Muscle of leg (tissue), 3 donors: ENCODE measurements at regions not wholly inside any gene's neighbourhood (a gene's known extent, or its start where the extent isn't known, plus 50 kb on each side); places are given as distances from the start of the nearest gene placed in this dataset.

Experiments used
- DNase-seq: peaks from one replicate; pipeline ENCODE4 v3.0.0; 2013
- H3K27ac ChIP-seq: one replicate; pipeline ENCODE4 v1.5.1; 2013; ENCODE audit warnings: mild to moderate bottlenecking, low read length, control low read depth
- H3K27me3 ChIP-seq: one replicate; pipeline ENCODE4 v1.6.1; 2013; ENCODE audit warnings: low read length; ENCODE audit not compliant: control insufficient read depth, insufficient read depth
- H3K36me3 ChIP-seq: one replicate; pipeline ENCODE4 v1.6.1; 2013; ENCODE audit warnings: low read length; ENCODE audit not compliant: control insufficient read depth, insufficient read depth
- H3K4me1 ChIP-seq: one replicate; pipeline ENCODE4 v1.6.1; 2013; ENCODE audit warnings: low read length; ENCODE audit not compliant: control insufficient read depth, insufficient read depth
- H3K4me3 ChIP-seq: one replicate; pipeline ENCODE4 v1.5.1; 2013; ENCODE audit warnings: low read length, control low read depth
- H3K9me3 ChIP-seq: replicated peaks from 2 replicates; pipeline ENCODE4 v1.6.1; 2013; ENCODE audit warnings: low read depth, low read length; ENCODE audit not compliant: control insufficient read depth
- WGBS: methylation state at CpG from one replicate; pipeline ENCODE4 v1.1.5; 2013; ENCODE audit warnings: missing lambda C conversion rate; ENCODE audit not compliant: insufficient coverage; 5-methylcytosine and 5-hydroxymethylcytosine counted together

DNA sequence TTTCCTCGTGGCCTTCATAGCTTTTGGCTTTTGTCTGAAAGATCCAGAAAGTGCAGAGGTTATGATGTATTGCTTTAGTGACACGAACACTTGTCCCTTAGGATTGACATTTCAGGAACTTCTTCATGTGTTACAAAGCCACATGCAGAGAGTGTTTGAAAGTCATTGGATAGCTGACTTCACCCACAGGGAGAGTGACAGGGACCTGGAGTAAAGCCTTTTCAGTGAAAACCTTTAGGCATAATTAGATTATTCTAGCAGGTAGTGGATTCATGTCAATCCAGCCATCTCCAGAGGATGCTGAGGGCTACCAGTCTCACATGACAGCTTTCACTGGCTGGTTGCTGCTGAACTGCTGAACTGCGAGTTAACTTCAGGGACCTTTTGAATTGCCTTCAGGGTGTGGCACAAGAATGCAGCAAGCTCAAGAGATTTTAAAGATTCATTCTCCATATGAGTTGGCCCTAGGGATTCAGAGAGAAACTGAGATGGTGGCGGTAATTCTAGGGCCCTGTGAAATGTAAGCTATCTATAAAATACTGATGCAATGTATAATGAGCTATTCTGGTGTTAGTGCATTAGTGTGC is 267.0 kb upstream of the GOLIM4 start:
- no peak overlapping the region for H3K4me3 ChIP-seq
- no peak for DNase-seq
- no peak overlapping the region for H3K27ac ChIP-seq
- no peaks in the 10 kb centered on the region for H3K27me3 ChIP-seq
- no peaks in the 10 kb centered on the region for H3K9me3 ChIP-seq
- H3K4me1 ChIP-seq: no peaks in the 10 kb centered on the region
- 37% methylated on average over 2 of the region's 4 CpGs for WGBS
- no peaks in the 10 kb centered on the region for H3K36me3 ChIP-seq

DNA sequence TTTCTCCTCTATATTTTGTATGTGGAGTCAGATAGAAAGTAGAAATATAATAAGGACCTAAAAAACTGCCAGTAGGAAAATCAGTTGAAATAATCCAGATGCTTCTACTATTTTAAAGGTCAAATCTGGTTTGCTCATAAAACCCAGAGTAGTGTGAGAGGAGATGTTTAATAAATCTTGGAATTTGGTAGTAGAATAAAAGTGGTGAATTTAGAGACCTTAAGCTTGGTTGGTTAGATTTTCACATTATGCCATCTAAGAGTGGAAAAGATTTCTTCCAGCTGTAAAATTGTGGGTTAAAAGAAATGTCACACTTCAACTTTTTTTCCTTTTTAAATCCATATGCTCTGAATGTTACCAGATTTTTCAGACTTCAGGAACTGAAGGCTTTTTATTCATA is 266.4 kb upstream of the GOLIM4 start:
- no peaks in the 10 kb centered on the region for H3K36me3 ChIP-seq
- DNase-seq: peak; percentile 68
- H3K9me3 ChIP-seq: no peaks in the 10 kb centered on the region
- H3K4me3 ChIP-seq: no peak overlapping the region
- H3K27me3 ChIP-seq: no peaks in the 10 kb centered on the region
- H3K27ac ChIP-seq: no peak overlapping the region
- H3K4me1 ChIP-seq: no peaks in the 10 kb centered on the region

DNA sequence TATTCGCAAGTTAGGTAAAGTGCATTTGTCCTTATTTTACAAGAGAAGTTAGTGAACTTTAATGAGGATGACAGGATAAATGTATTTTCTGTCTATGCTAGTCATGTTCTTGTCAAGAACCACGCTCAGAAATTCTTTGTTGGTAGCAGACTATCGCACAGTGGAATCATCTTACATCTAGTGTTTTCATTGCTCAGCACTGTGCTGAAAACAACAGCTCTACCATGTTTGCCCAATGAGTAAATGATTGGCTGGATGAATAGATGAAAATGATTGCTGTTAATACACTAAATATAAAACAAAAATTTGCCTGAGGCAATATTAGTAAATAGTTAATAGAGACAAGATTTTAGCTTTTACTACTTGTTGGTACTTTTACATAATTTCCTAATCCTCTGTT is 265.3 kb upstream of the GOLIM4 start:
- Histone ChIP-seq H3K27me3 (no peaks in the 10 kb centered on the region), H3K36me3 (no peaks in the 10 kb centered on the region), H3K27ac (no peak overlapping the region), H3K9me3 (no peaks in the 10 kb centered on the region), H3K4me1 (no peaks in the 10 kb centered on the region), H3K4me3 (no peak overlapping the region)
- WGBS: 33% methylated on average over 1 of the region's 3 CpGs
- DNase-seq: no peak

DNA sequence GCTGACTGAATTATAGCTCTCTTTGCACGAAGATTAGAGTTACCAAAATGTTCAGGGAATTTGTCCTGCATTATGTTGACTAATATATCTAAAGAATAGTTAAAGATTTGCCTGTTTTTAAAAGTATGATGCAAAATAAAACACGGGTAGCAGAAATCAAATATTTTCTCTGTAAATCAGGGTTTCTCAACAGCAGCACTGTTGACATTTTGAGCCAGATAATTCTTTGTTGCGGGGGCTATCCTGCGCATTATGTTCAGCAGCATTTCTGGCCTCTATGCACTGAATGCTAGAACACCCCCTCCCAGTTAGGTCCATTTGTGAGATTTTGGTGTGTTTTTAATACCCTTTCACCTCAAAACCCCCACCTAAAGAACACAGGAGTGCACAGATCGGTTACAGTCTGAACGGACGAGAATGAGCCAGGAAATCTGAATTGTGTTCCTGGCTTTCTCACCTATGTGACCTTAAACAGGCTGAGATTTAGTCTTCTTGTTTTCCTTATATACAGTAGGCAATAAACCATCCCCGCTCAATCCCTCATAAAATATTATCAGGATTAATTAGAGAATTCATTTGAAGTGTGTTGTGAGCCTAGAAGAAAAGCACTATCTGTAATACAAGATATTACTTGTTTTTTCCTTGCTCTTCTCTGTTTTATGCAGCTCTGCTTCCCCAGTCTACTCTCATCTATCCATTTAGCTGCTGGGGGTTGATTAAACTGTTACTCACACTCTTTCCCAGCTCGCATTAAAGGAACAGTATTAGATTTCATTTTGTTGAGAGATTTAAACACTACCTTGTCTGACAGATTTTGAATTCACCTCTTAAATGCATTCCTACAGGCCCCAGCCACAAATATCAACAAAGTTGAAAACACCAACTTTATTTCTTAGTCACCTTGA is 247.5 kb upstream of the GOLIM4 start:
- H3K9me3 ChIP-seq: no peaks in the 10 kb centered on the region
- DNase-seq: no peak
- H3K27ac ChIP-seq: no peak overlapping the region
- WGBS: no CpG with 5 or more reads among the region's 9 CpGs
- H3K27me3 ChIP-seq: no peaks in the 10 kb centered on the region
- H3K36me3 ChIP-seq: no peaks in the 10 kb centered on the region
- no peak overlapping the region for H3K4me3 ChIP-seq
- H3K4me1 ChIP-seq: peaks cover 2% of the 10 kb centered on the region

DNA sequence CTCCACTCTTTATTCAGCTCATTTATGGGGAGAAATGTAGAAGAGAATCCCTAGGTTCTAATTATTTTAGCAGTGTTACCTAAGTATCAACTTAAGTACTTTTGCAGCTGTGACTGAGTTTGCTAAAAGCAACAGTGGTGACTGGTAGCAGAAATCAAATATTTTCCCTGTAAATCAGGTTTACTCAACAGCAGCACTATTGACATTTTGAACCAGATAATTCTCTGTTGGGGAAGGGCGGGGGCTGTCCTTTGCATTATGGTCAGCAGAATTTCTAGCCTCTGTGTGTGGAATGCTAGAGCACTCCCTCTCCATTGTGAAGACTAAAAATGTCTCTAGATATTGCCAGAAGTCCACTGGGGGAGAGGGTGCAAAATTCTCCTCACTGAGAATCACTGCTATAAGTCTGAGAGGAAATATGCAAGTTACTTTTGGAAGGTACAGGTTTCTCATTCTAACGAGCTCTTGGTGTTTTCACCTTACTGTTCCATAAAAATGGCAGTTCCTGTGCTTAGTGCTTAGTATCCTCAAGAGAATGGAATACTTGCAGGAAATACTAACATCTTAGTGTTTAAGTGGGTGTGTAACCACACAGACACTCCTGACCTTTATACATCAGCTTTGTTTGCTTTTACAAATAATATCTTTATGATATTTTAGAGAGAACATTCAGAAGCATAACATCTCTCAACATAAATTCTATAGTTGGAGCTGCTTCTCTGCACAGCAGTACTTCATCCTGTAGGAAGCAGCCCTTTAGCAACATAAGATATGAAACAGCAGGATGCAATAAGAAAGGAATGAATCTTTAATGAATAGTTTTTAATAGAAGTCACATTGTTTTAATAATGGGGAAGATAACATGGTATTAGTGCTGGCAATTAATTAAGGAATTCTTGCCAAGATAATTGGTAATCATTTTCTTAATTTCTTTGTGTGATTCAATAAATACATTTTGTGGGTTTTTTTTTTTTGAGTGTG is 246.5 kb upstream of the GOLIM4 start:
- no CpG with 5 or more reads among the region's 2 CpGs for WGBS
- Histone ChIP-seq H3K27me3 (no peaks in the 10 kb centered on the region), H3K4me3 (no peak overlapping the region), H3K36me3 (no peaks in the 10 kb centered on the region), H3K27ac (peak overlapping the region; percentile 21), H3K4me1 (peaks cover 2% of the 10 kb centered on the region), H3K9me3 (no peaks in the 10 kb centered on the region)
- peak; percentile 57 for DNase-seq

DNA sequence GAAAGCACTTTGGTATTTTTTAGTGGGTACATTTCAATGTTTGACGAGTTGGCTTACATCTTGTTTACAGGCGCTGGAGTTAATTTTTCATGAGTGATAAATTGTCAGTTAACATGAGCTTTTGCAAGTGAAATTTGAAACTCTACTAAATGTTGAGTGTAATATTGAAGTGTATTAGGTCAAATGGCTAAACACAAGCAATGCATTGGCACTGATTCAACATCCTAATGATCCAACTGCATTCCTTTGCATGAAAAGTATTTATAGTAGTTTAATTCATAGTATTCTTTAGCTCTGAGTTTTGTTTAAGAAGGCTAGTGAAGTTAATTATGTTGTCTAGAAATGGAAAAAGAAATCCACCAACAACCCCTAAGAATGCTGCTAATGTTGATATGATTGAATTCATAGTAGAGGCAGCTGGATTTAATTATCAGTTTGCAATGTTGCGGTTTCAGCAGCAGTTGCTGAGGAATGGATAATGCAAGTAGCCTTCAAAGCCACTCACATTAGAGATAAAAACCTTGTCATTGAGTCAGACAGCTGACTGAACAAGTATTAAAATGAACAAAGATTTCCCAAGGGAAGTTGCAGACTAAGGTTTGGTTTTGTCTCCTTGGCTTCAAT is 245.6 kb upstream of the GOLIM4 start:
- Histone ChIP-seq H3K4me3 (no peak overlapping the region), H3K9me3 (no peaks in the 10 kb centered on the region), H3K27me3 (no peaks in the 10 kb centered on the region), H3K36me3 (no peaks in the 10 kb centered on the region), H3K4me1 (peaks cover 2% of the 10 kb centered on the region), H3K27ac (no peak overlapping the region)
- 50% methylated on average over 1 of the region's 3 CpGs for WGBS
- peak; percentile 59 for DNase-seq

DNA sequence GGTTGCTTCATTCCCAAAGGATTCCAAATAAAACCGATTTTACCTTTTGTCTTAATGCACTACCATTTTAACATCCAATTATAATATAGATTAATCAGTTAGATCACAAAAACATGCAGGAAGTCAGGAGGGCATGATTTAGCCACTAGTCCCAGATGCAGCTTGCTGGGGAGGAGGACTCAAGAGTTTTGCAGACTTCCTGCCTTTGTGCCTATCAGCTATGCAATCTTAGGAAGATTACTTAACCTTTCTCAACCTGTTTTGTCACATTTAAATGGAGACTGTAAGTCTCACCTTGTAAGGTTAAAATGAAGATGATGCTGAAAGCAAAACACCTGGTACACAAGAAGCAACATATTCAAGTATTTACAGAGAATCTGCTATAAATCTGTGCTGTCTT is 242.4 kb upstream of the GOLIM4 start:
- Histone ChIP-seq H3K27ac (no peak overlapping the region), H3K27me3 (no peaks in the 10 kb centered on the region), H3K4me3 (no peak overlapping the region), H3K36me3 (no peaks in the 10 kb centered on the region), H3K4me1 (peaks cover 2% of the 10 kb centered on the region), H3K9me3 (no peaks in the 10 kb centered on the region)
- no peak for DNase-seq
- WGBS: no CpG with 5 or more reads among the region's 1 CpG

DNA sequence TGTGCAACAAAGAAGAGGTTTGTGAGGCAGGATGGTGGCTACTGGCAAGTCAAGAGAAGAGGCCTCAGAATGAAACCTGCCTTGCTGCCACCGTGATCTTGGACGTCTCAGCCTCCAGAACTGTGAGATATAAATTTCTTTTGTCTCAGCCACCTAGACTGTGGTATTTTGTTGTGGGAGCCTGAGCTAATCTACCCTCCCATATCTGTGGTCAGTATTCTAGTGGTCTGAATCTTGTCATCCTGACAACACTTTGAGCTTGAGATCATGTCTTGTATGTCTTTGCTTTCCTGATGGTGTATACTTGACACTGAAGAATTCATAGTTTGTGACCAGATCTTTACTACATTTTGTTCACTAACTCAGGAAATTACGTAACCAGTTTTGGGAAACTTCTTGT is 240.6 kb upstream of the GOLIM4 start:
- H3K4me3 ChIP-seq: no peak overlapping the region
- no peak for DNase-seq
- H3K9me3 ChIP-seq: no peaks in the 10 kb centered on the region
- no CpG with 5 or more reads among the region's 3 CpGs for WGBS
- H3K27me3 ChIP-seq: no peaks in the 10 kb centered on the region
- no peak overlapping the region for H3K27ac ChIP-seq
- no peaks in the 10 kb centered on the region for H3K36me3 ChIP-seq
- no peaks in the 10 kb centered on the region for H3K4me1 ChIP-seq

DNA sequence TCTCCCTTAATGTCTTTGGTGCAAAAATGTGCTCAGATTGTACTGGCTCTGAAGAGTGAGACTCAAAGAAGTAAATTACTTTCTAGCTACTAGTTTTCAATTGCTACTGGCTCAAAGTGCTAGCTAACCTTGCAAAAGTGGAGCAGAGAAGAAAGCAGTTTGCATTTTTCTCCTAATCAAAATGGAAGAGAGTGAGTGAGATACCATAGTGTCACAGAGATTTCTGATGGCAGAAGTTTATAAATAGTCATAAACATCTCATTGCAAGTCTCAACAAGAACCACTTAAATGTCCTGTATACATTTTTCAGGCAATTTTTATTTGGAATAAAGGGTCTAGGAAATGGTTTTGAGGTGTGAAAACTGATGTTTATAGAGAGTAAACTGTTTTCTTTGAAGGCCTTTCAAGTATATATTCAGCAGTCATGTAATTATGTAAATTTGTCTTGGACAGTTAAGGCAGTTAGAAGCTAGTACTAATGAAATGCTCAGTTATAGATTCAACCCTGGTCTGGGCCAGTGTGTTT is 237.7 kb upstream of the GOLIM4 start:
- no peaks in the 10 kb centered on the region for H3K9me3 ChIP-seq
- H3K27ac ChIP-seq: no peak overlapping the region
- no peak for DNase-seq
- H3K36me3 ChIP-seq: no peaks in the 10 kb centered on the region
- H3K27me3 ChIP-seq: no peaks in the 10 kb centered on the region
- H3K4me1 ChIP-seq: no peaks in the 10 kb centered on the region
- H3K4me3 ChIP-seq: no peak overlapping the region
